ENCODE measurements at regions not wholly inside any gene's neighbourhood (a gene's known extent, or its start where the extent isn't known, plus 50 kb on each side); places are given as distances from the start of the nearest gene placed in this dataset.

- no peak for DNase-seq (ENCODE audit: low spot score)
Observed at GRCh38 chr9:12933957-12934356, 159.1 kb downstream of the LURAP1L start.

- peak; percentile 38 for DNase-seq (ENCODE audit: low spot score)
Observed at GRCh38 chr9:12934545-12935272, 159.9 kb downstream of the LURAP1L start.

DNA sequence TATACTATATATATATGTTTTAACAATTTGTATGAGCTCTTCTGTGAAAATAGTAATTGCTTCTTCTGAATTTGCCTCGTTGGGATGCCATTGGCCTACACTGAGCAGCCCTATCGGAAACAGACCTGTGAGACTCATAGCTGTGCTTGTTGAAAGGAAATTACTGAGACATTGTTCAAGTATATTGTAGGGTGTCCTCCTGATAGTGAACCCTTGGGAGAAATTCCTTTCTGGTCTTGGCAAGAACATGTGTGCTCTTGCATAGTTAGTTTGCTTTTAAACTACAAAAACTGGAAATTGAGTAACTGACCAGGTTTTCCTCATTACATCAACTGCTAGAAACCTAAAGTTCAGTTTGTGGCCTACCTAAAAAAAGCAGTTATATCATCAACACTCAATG is 160.9 kb downstream of the LURAP1L start:
- no peak for DNase-seq (ENCODE audit: low spot score)

DNA sequence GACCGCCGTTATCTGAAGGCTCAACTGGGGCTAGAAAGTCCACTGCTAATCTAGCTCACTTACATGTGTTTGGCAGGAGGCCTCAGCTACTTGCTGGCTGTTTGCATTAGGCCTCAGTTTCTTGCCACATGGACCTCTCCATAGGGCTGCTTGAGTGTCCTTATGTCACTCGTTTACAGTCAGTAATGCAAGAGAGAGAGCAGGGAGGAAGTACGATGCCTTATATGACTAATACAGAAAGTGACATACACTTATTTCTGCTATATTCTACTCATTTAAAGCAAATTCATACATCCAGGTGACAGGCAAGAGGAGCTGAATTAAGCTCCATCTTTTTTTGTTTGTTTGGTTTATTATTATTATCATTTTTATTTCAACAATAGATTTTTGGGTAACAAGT is 179.6 kb downstream of the LURAP1L start:
- DNase-seq (ENCODE audit: low spot score), result no peak

- DNase-seq (ENCODE audit: low spot score), result no peak
Observed at GRCh38 chr9:12955510-12956163, 180.8 kb downstream of the LURAP1L start.

DNA sequence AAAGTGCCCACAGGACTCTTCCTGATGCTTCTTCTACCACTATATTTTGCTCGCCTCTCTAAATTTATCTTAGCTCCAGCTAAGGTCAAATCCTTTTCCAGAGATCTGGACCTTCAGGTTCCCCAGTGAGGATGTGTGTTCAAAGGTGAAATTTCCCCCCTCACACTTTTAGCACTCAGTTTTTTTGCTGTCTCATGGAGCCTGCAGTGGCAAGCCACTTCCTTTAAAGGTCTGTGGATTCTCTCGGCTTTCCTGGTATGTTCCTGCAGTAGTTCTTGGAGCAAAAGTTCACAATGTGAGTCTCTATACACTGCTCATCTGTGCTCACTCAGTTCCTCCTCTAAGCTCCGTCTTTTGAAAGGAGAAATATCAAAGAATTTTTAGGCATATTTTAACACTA is 181.4 kb downstream of the LURAP1L start:
- DNase-seq (ENCODE audit: low spot score), result no peak

DNA sequence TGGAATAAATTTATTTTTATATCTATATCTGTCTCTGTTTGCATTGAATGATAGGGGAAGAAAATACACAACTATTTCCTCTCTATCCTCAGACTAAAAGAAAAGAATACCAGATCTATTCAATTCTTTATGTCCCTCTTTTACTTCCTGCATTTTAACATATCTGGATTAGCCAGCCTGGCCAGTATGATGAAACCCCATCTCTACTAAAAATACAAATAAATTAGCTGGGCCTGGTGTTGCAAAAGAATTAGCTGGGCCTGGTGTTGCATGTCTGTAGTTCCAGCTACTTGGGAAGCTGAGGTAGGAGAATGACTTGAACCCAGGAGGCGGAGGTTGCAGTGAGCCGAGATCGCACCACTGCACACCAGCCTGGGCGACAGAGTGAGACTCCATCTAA is 182.0 kb downstream of the LURAP1L start:
- DNase-seq (ENCODE audit: low spot score), result no peak

- no peak for DNase-seq (ENCODE audit: low spot score)
Observed at GRCh38 chr9:12958279-12958678, 183.5 kb downstream of the LURAP1L start.

GRCh38 chr9:12958708-12959107 is 183.9 kb downstream of the LURAP1L start:
- DNase-seq (ENCODE audit: low spot score), result no peak

DNA sequence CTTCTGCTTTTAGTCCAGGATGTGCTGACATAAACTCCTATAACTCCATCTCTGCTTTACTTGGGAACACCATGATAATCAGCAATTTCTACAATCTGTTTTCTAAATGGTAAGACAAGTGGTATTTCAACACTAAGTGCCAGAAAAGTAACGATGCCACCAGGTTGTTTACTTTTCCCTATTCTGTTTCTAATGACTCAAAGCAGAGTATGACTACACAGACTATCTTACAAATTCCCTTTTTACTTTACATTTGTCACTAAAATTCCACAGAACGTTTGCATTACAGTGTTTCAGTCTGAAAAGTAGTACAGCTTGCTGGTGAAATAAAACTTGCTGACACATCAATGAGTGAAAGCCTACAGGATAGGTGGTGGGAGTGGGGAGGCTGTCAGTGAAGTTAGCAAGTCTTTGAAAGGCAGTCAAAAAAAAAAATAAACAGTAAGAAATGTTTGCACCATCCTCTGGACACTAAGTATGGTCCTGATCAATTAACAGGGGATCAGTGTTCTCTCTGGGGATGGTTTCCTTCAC is 186.5 kb downstream of the LURAP1L start:
- no peak for DNase-seq (ENCODE audit: low spot score)

- DNase-seq (ENCODE audit: low spot score), result no peak
Observed at GRCh38 chr9:12963537-12963936, 188.7 kb downstream of the LURAP1L start.

- DNase-seq (ENCODE audit: low spot score), result no peak
Observed at GRCh38 chr9:12964271-12964670, 189.5 kb downstream of the LURAP1L start.

DNA sequence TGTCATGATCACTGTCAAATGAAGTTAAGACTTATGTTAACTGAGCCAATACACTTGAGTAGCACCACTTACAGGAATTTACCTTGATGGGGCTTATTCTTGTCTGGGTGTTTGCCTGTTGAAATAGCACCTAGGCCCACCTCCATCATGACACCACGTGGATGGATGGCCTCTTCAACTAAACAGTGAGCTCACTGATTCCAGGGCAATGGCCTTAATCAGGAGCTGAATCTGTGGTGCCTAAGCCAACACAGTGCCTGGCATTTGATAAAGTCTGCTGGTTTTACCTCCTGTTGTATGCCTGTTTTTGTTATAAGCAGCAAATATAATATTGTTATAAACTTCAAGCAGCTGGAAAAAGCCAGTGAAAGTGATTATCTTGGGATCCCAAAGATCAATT is 190.5 kb downstream of the LURAP1L start:
- no peak for DNase-seq (ENCODE audit: low spot score)

GRCh38 chr9:12968093-12968492 is 193.3 kb downstream of the LURAP1L start:
- DNase-seq (ENCODE audit: low spot score), result no peak

DNA sequence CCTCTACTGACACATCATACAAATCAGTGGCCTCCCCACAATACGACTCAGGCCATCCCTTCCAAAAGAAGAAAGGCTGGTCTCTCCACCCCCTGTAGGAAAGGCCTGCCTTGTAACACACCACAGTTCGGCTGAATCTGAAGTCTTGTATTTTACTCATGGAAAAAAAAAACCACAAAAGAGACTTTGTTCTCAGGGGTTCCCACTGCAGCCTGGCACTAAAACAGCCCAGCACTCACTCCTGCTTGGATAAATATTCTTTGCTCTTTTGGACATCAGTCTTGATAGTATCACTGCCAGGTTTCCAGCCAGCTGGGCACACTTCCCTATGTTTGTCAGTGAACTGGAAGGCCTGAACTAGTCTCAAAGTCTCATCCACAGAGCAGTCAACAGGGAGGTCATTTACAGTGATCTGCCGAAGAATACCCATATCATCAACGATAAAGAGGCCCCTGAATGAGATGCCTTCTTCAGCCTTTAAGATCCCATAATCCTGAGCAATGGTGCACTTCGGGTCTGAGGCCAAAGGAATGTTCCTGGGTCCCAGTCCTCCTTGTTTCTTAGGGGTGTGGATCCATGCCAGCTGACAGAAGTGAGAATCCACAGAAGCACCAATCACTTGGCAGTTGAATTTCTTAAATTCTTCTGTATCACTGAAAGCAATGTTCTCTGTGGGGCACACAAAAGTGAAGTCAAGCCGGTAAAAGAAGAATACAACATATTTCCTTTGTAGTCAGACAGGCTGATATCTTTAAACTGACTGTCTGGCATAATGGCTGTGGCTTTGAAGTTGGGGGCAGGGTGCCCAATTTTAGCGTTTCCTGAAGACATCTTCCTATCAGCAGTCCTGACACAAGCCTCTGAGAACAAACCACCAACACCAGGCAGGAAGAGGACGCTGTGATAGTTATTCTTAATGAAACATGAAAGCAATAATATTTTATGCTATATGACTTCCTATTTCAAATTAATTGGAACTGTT is 198.1 kb downstream of the LURAP1L start:
- DNase-seq (ENCODE audit: low spot score), result peak; percentile 90

DNA sequence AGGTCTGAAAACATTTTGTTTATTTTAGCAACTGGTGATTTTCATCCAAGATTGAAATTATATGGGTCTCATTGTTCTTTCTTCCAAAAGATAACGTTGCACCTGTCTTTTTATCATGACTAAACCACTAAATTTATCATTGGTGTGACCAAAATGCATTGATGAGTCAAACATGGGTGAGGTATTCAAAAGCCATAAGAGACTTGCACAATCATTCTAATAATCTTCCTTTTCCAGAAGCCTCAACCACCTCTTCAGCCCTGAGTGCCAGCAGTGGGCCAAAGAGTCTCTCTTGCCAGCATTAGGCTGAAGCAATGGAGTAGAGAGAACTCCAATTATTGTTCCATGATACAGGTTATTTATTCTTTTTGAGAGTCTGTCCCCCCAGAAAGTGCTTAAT is 198.9 kb downstream of the LURAP1L start:
- DNase-seq (ENCODE audit: low spot score), result no peak

- no peak for DNase-seq (ENCODE audit: low spot score)
Observed at GRCh38 chr9:12974671-12975070, 199.9 kb downstream of the LURAP1L start.

DNA sequence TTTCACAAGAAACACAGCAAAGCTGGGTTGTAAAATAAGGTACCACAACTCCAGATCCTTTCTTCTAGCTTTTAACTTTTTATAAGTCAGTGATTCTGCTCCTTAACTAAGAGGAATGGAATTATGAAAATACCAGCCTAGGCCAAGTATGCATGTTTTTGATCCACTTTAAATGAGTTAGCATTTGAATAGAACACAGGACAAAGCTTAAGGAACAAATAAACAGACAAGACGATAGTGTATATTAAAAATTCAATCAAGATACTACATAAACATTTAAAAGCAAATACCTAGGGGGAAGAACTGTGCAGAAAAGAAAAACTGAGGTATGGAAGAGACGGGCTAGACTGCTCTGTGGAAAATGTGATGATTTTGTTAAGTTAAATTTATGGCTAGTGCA is 200.7 kb downstream of the LURAP1L start:
- no peak for DNase-seq (ENCODE audit: low spot score)

GRCh38 chr9:12980085-12980851 is 205.4 kb downstream of the LURAP1L start:
- DNase-seq (ENCODE audit: low spot score), result no peak

DNA sequence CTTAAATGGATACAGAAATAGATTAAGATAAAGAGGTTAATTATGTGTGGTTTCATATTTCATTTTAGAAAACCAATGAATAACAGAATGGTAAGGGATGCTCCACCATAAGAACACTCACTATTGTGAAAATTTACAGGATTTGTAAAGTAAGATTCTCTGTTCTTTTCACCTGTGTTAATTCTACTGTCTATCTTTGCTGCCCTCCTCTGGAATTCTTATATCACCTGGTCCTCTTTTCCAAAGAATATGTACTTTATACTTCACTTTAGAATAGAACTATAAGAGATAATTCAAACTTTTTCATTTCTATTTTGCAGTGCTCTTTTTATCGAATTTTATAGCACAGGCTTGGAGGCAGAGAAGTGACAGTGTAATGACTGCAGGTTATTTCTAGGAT is 213.4 kb downstream of the LURAP1L start:
- DNase-seq (ENCODE audit: low spot score), result no peak

DNA sequence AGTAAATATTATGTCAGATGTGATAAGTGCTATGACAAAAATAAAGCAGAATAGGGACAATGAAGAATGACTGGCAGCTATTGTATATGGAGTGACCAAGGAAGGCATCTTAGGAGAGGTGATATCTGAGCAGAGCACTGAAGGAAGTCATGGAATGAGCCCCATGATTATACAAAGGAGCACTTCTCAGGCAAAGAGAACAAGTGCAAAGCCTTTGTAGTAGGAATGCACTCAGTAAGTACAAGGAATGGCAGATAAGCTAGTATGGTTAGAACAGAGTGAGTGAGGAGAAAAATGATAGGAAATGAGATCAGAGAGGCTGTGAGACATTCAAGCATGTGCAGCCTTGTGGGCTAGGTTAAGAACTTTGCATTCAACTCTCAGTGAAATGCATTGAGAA is 214.8 kb downstream of the LURAP1L start:
- no peak for DNase-seq (ENCODE audit: low spot score)

- DNase-seq (ENCODE audit: low spot score), result no peak
Observed at GRCh38 chr9:12993466-12993865, 218.6 kb downstream of the LURAP1L start.

Data from globus pallidus (tissue), 1 donor.